ENCODE measurements at regions not wholly inside any gene's neighbourhood (a gene's known extent, or its start where the extent isn't known, plus 50 kb on each side); places are given as distances from the start of the nearest gene placed in this dataset.

DNA sequence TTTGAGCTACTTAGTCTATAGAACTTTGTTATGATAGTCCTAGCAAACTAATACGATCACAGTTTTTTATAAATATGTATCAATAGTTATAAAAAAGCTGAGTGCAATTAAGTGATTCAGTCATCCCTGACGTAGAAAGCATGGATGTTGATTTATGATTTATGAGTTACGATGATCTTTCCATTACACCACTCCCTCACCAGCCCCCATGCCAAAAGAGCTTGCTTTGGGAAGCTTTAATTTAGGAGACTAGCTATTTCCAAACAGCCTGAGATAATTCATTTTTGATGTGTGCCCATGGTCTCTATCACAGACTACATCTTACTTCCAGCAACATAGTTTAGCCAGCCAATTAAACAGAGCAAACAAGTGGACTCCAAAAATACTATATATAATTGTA is 256.8 kb downstream of the GABRG2 start:
- DNase-seq, result no peak

DNA sequence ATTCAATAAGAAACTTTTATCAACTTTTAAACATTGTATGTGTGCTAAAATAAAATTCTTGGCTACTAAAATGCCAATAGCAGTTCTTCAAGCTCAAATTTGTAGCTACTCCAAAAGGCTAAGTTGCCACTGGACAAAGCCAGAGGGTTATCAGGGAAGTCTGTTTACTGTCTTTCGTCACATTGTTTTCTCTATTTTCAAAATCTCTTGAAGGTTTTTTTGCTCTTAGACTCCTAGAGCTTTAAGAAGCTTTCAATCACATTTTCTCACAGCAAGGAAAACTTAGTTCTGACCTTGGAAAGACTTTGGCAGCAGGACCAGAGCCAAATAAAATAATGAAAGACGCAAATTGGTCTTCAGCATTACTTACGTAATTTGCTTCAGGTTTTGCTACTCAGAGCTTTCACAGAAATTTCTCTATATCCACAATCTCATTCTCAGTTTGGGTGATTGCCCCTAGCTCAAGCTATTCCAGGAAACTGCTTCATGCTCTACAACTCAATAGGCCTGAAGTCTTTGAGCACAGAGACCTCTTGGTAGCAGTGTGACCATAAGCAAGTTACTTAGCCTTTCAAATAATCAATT is 257.7 kb downstream of the GABRG2 start:
- no peak for DNase-seq

DNA sequence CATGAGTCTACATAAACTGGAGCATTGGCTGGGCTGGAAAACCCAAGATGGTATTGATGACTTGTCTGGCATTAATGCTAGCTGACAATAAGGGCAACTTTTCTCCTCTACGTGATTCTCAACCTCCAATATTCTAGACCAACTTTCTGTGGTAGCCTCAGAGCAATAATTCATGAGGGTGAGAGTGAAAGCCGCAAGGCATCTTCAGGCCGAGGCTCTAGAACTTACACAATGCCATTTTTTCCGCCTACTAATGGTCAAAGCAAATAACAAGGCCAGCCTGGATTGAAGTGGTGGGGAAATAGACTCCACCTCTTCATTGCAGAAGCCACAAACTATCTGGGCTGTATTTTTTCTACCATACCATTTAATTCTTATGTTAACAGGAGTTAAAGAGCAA is 267.4 kb downstream of the GABRG2 start:
- no peak for DNase-seq

DNA sequence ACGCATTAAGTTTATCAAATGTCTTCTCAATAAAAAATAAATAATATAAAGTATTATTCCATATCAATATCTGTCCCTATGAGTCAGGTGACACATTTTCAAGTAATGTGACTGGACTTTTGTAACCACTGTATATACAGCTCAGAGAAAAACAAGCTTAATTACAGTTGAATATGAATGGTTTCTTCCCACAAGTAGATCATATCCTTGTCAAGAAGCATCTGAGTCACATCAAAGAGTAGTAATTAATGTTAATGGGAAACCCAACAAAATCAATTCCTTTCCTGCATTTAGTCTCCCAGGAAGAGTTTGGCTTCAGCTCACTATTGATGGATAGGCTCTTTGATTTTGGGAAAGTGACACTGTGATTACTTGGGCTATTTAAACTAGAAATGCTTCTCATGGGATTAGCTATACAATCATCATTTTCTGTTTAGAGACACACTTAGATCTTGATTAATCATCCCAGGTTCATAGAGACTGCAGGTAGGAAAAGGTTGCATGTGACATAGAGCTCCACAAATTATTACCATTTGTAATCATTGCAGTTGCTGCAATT is 292.9 kb downstream of the GABRG2 start:
- no peak for DNase-seq

DNA sequence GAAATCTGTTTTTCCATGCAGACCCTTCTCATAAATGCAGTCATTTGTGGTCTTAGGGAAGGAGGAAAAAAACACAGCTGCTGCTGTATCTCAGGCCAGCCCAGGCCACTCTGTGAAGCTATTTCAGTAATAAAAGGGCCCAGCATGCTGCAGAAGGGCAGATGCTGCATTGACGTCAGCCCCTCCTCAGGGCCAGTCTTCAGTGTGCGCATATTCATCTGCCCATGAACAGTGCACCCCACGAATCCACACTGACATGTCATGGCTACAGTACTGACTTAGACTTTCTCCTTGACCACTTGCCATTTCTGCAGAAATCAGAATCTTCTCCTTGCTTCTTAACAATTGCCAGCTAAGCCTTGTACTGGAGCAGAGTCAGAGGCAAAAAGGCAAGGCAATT is 304.7 kb downstream of the GABRG2 start:
- no peak for DNase-seq

DNA sequence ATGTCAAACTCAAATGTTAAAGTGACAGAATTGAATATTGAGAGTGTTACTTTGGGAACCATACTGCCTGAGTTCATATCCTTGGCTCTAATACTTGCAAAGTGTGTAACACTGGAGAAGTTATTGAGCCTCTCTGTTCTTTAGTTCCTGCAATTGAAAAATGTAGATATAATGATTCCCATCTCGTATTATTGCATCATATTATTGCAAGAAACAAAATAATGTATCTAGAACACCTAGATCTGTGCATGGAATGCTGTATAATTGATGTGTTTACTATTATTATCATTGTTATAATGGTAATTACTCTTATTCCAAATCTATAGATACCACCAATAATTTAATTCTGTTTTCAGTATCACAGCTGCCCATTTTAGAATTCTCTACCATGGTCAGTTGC is 310.3 kb downstream of the GABRG2 start:
- no peak for DNase-seq

DNA sequence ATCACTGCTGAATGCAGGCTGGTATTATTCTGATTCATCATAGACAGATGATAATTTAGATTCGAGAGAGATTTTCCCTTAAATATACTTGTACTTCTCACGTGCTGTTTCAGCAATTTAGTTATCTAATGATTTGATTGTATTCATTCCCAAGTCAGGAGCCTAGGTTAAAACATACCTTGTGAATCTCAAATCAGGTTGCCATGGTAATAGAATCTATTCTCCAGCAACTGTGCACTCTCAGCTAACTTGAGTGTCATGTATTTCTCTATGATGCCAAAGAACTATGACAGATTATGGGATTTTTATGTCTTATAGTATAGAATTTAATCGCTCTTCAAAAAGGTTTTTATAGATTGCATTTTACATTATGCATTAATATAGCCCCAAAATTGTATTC is 315.3 kb downstream of the GABRG2 start:
- DNase-seq, result no peak

DNA sequence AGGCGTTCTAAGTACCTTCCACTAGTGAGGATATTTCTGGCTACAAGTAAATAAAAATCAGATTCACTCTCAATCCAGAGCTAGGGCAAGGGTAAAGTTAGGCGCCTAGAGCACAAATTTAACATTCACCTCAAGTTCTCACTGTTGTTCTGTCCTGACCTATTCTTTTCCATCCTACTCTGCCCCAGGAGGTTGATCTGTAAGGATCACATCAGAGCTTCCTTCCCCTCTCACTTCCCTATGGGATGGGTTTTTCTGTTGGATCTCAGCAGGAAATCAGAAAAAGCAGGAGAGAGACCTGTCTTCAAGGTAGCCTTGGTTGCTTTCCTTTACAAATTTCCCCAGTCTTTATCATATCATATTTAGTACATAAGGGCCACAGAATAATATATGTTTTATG is 316.7 kb downstream of the GABRG2 start:
- no peak for DNase-seq

DNA sequence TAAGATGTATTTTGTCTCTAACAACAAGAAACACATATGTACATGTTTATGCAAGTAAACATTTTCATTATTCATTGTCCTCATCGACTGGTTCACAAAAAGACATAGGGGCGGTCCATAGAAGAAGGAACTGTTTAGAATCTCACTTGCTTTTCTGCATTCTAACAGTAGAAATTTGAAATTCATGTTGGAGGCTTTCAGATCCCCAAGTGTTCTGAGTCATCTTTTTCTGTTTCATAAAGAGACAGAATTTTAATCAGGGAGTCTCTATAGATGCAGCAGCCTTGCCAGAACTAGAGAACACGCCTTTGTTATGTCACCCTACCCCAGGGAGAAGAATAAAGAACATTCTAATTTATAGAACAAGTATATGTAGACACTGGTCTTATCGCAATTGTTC is 324.3 kb downstream of the GABRG2 start:
- DNase-seq, result no peak

DNA sequence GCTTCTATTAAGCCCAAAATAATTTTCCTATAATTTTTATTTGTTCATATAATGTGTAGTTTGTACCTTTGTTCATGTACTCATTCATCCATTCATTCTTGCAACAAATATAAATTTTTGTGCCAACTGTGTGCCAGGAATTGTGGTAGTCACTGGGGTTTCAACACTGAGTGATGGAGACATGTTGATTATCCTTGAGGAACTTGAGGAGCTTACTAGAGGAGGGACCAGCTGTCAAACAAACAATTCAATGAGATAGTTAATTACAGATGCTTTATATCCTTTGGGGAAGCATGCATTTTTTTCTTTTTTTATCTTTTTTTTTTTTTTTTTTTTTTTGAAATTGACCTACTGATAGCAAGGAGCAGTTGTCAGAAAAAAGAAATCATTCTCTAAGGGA is 324.8 kb downstream of the GABRG2 start:
- DNase-seq, result no peak

DNA sequence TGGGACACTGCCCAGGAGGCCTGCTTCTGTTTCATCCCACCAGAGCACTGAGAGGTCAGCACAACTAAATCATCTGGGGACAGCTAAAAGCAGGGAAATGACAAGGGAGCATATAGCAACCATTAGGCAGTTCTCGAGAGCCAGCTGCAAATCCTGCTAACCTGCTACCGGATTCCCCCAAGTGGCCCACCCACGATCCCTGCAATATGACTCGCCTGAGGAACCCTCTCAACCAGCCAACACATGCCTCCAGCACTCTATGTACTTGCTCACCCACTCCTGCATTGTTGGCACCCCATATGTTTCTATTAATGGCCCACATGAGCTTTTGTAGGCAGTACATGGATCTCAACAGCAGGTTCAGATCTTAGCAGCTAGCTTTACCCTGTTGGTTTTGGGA is 326.0 kb downstream of the GABRG2 start:
- DNase-seq, result no peak

DNA sequence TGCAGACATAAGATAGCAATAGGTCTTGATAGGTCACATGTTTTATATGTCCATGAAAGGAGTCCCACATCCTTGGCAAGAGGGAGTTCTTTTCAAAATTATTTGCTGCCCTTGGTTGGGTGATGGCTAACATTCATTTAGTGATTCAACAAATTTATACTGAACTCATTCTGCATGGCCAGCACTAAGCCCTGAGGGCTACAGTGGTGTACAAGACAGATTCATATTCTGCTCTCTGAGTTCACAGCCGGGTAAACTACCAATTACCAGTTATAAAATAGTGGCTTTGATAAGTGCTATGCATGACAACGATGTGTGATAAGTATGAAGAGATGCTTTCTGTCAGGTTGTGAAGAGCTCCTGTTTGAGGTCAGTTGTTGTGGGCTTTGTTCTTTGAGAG is 340.0 kb downstream of the GABRG2 start:
- DNase-seq, result no peak

DNA sequence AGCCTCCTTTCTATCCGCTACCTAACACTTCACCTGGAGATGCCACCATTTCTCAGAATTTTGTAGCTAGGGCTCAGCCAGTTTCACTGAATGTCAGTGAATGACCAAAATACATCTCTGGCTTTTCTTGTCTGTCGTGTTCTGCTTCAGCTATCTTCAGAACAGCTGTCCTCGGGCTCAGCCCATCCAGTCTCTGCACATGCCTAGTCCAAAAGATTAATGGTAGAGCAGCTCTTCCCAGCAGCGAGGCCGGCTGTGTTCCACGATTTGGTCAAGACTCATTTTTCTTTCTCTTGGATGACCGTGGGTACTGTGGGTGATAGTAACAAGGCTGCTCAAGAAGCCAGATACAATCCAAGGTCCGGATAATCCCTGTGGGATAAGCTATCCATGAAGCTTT is 342.8 kb downstream of the GABRG2 start:
- DNase-seq, result no peak

DNA sequence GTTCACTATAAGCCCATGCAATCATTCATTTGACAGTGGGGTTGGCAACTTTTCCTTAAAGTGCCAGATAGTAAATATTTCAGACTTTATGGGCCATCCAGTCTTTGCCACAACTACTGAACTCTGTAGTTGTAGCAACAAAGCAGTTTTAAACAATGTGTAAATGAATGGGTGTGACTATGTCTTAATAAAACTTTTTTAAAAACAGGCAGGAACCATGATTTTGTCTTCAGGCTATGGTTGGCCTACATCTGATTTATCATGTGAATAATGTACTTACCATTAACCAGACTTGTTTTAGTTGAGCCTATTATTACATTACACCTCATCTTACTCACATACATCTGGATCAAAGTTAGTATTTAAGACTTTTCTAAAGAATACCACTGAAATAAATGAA is 361.6 kb downstream of the GABRG2 start:
- peak; percentile 22 for DNase-seq

DNA sequence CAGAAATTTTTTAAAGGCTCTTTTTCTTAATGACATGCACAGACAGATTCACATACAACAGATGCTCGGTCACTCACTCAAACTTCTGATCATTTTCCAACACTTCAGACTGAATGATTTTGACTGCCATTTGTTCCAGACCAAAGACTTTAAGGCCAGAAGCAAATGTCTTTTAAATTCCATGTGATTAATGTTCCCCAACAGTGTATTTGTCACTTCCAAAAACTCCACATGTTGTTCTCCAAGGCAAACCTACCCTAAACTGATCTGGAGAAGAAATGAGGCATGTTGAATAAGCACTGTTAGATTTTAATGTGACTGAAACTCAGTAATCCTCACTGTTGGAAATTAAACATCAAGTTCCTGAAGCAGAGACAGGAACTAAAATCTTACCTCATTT is 366.7 kb downstream of the GABRG2 start:
- peak; percentile 42 for DNase-seq

DNA sequence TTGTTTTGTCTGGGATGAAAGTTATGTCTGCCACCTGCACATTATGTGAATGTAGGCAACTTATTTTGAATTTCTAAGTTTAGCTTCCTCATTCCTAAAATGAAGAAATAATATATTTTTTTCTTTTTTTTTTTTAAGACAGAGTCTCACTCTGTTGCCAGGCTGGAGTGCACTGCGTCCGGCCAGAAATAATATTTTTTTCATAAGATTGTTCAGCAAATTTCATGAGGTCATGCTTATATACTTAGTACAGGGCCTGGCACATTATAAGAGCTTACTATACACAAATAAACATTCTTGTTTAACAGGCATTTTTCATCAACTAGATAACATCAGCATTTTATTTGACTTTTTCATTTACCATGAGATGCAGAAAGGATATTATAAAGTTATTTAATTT is 368.5 kb downstream of the GABRG2 start:
- no peak for DNase-seq

DNA sequence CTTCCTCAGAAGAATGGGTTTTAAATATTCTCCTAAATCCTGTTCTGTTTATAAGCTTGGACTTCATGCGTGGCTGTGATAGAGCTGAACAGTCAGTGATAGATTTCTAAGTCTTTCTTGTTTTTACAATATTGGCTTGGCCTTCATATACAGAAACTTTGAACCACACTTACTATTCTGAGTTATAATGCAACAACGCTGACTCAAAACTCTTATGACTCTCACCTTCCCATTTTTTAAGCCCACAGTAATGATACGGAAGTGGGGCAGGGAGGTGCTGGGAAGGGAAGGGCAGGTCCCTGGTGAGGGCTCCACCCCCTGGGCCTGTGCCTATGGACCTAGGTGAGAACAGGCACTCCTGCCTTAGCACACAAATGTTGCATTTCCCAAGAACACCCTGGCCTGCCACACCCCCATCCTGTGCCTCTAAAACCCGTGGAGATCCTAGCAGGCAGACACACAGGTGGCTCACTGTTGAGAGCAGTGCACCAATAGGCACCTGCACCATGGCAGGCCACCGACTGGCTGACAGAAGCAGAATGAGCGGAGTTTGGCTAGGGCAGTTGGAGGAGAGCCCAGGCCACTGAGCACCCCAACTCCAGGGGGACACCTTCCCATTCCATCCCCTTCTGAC is 376.7 kb downstream of the GABRG2 start:
- DNase-seq, result no peak

DNA sequence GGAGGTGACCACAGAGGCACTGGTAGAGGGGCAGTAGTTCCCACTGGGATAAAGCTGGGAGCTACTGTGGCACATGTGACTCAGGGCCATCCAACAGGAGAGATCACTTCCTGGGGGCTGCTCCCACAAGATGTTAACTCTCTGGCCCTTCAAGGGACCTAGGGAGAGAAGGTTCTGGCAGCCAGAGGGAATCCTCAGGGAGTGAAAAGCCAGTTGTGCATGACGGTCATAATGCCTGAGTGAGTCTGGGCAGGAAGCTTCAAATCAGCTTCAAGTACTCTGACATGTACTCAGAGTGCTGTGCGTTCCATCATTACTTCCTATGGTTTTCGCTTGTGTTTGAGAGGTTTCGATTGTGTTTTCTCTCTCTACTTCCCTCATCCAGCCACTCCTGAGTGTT is 388.5 kb downstream of the GABRG2 start:
- DNase-seq, result peak; percentile 16

DNA sequence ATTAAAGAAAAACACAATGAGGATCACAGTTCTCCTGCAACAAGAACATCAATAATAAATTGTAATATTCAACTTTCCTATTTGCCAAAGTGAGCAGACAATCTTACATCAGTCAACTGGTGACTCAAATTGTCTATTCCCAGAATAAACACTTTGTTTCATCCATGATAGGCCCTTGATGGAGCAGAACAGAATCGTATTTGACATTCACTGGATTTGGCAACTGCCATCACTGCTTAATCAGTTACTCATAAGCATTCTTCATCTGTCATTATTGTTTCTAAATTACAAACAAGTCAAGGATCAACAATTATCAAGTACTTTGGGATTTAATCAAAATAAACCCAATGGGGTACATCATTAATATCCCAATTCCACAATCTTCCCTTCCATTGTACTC is 398.4 kb downstream of the GABRG2 start:
- no peak for DNase-seq

DNA sequence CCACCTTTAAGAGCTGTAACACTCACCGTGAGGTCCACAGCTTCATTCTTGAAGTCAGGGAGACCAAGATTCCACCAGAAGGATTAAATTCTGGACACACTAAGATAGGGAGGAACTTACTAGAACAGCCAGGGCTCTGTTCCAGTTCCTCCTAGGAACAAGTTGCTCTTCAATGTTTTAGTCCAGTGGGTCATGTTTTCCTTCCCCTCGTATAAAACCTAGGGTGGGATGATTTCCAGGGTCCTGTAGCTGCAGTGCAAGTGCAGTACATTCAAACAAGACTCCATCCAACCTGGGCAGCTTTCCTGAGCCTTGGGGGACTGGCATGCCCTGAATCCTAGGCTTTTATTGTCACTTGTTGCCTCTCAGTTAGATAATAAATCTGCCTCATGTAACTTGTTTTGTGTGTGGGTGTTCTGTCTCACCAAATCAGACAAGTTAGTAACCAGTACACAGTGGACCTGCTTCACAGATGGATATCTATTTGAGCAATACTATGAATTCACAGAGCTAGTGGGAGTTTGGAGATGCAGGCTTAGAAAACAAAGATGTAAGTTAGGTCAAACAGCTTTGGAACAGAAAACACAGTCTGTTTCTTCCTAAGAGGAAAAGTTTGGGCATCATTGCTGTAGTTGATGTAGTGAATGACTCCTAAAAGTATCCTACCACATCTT is 405.6 kb downstream of the GABRG2 start:
- DNase-seq, result no peak

DNA sequence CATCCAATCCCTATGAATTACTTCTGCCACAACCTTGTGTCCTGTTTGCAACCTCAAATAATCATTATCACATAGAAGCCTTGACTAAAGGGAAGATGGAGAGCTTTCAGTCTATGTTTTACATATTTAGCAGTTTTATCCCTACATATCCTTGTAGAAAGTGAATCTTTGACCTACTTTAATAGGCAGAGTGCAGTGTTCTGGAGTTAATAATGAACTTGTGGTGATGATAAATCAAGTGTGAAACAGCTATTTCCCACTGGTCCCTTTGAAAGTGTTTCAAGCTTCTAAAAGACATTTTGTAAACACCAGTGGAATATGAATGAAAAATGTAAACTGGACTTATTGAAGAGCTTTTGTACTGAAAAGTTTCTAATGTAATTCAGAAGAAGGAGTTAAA is 406.7 kb downstream of the GABRG2 start:
- peak; percentile 11 for DNase-seq

DNA sequence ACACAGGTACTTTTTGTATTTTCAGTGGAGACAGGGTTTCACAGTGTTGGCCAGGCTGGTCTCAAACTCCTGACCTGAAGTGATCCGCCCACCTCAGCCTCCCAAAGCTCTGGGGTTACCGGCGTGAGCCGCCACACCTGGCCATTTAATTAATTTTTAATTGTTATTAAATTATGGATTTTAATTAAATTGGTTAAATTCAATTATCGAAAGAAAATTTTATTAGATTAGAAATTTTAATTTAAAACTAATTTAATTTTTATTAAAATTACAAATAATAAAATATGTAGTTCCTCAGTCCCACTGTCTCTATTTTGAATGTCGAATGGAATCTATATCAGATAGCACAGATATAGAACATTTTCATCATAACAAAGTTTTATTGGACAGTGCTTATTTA is 416.5 kb downstream of the GABRG2 start:
- DNase-seq, result no peak

DNA sequence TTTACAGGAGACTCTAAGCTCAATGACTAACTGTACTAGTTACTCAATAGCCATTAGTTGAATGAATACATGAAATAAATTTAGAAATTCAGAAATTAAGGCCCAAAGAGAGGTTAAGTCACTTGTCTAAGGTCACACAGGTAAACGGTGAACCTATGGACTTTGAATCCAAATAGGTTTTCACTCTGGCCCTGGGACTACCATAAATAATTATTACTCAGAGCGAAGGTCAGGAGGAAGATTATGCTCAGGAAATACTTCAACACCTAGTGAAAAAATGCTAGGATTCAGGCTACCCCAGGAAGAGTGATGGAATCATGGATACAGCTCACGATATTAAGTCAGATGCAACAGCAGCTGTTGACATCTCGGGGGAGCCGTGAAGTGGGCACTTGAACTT is 417.4 kb downstream of the GABRG2 start:
- no peak for DNase-seq

Data from renal pelvis (tissue), 1 donor.